ENCODE measurements at regions not wholly inside any gene's neighbourhood (a gene's known extent, or its start where the extent isn't known, plus 50 kb on each side); places are given as distances from the start of the nearest gene placed in this dataset.
"Not testable (repeated sequence)": the region's sequence is repeated elsewhere in the genome, so short reads cannot be mapped to it uniquely, and the experiment has no call there.

GRCh38 chr1:144322598-144322997, 50.8 kb downstream of the PPIAL4E start:
- H3K9me3 ChIP-seq; H3K27ac ChIP-seq; ATAC-seq; H3K4me1 ChIP-seq; H3K36me3 ChIP-seq; intact Hi-C loops (cut with DNase I); H3K27me3 ChIP-seq; H3K4me3 ChIP-seq: not testable (repeated sequence)
- DNase-seq = peak; percentile 27
